Tibial nerve (tissue), 4 donors: ENCODE measurements at regions not wholly inside any gene's neighbourhood (a gene's known extent, or its start where the extent isn't known, plus 50 kb on each side); places are given as distances from the start of the nearest gene placed in this dataset.

Experiments
- EP300 ChIP-seq, 2 donors: sonication (generic); formaldehyde crosslinking; IDR thresholded peaks; one replicate each; pipeline ENCODE4 v1.6.1; 2017; ENCODE audit warnings: antibody characterized with exemption in 2 of 2, mild to moderate bottlenecking in 1 of 2
- POLR2A ChIP-seq, 2 donors: fragments of 450-650 bp; IDR thresholded peaks; one replicate each; pipeline ENCODE4 v1.6.1; 2017; ENCODE audit warnings: antibody characterized with exemption in 2 of 2, mild to moderate bottlenecking in 2 of 2, moderate library complexity in 2 of 2
- TF ChIP-seq, protein P1 (sequence below), 5 experiments: fragments of 200-600 bp in 3 of 5; fragments of 450-650 bp in 2 of 5; sonication (generic) in 3 of 5; IDR thresholded peaks; one replicate each; pipeline ENCODE4 v1.5.1; 2016 to 2019; ENCODE audit warnings: antibody characterized with exemption in 5 of 5, mild to moderate bottlenecking in 3 of 5, moderate library complexity in 2 of 5

DNA sequence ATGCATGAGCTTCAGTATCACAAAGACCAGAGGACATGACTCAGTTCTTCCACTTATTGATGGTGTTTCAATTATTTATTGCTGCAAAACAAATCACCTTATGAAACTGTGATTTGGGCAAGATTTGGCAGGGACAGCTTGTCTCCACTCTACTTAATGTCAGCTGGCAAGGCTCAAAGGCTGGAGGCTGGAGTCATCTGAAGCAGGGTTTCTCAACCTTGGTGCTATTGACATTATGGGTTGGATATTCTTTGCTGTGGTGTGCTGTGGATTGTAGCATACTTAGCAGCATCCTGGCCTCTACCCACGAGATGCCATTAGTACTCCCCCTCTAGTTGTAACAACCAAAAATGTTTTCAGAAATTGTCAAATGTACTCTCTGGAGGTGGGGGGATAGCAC, 138.8 kb upstream of the PEX5L start:
- no peak for TF ChIP-seq POLR2A (IDR thresholded peaks at IDR 0.05)
- TF ChIP-seq, protein P1, sequence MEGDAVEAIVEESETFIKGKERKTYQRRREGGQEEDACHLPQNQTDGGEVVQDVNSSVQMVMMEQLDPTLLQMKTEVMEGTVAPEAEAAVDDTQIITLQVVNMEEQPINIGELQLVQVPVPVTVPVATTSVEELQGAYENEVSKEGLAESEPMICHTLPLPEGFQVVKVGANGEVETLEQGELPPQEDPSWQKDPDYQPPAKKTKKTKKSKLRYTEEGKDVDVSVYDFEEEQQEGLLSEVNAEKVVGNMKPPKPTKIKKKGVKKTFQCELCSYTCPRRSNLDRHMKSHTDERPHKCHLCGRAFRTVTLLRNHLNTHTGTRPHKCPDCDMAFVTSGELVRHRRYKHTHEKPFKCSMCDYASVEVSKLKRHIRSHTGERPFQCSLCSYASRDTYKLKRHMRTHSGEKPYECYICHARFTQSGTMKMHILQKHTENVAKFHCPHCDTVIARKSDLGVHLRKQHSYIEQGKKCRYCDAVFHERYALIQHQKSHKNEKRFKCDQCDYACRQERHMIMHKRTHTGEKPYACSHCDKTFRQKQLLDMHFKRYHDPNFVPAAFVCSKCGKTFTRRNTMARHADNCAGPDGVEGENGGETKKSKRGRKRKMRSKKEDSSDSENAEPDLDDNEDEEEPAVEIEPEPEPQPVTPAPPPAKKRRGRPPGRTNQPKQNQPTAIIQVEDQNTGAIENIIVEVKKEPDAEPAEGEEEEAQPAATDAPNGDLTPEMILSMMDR (IDR thresholded peaks at IDR 0.05): no peak
- TF ChIP-seq EP300 (IDR thresholded peaks at IDR 0.05): no peak
